Tibial nerve (tissue), 3 donors: ENCODE measurements at regions not wholly inside any gene's neighbourhood (a gene's known extent, or its start where the extent isn't known, plus 50 kb on each side); places are given as distances from the start of the nearest gene placed in this dataset.

Experiments
- EP300 ChIP-seq, 2 donors: sonication (generic); formaldehyde crosslinking; IDR thresholded peaks; one replicate each; pipeline ENCODE4 v1.6.1; 2017; ENCODE audit warnings: antibody characterized with exemption in 2 of 2, mild to moderate bottlenecking in 1 of 2
- POLR2A ChIP-seq, 2 donors: fragments of 450-650 bp; IDR thresholded peaks; one replicate each; pipeline ENCODE4 v1.6.1; 2017; ENCODE audit warnings: antibody characterized with exemption in 2 of 2, mild to moderate bottlenecking in 2 of 2, moderate library complexity in 2 of 2

DNA sequence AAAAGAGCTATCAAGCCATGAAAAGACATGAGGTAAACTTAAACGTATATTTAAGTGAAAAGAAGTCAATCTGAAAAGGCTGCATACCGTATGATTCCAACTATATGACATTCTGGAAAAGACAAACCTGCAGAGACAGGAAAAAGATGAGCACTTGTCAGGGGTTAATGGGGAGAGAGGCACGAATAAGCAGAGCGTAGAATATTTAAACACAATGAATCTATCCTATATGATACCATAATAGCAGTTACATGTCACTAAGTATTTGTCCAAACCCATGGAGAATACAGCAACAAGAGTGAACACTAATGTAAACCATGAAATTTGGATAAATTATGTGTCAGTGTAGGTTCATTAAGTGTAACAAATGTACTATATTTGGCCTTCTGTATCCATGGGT, 560.3 kb upstream of the ANO3 start:
- TF ChIP-seq EP300 (IDR thresholded peaks at IDR 0.05) (no peak), POLR2A (IDR thresholded peaks at IDR 0.05) (no peak)
